ENCODE measurements at regions not wholly inside any gene's neighbourhood (a gene's known extent, or its start where the extent isn't known, plus 50 kb on each side); places are given as distances from the start of the nearest gene placed in this dataset.

DNA sequence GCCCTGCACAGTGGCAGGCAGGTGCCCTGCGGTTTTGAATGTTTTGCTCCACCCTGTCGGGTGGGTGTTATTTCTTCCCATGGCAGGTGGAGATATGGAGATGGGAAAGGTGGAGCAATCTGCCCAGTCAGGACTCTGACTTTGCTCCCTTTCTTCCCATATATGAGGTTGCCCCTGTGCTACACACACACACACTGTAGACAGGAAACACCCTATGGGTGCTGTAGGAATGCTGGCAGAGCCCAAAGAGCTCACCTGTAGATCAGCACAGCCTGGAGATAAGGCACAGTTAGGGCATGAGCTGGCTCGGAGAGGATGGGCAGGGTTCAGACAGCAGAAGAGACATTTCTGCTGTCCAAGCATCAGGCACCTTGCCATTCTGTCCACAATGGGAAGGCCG is 246.0 kb upstream of the AJAP1 start:
- no peak for TF ChIP-seq EZH2 (IDR thresholded peaks at IDR 0.05)
- TF ChIP-seq POLR2AphosphoS5 (IDR thresholded peaks at IDR 0.05; ENCODE audit: borderline replicate concordance, low read depth, low read length): no peak
- TF ChIP-seq FOXP2 (optimal IDR thresholded peaks at IDR 0.05; ENCODE audit: control extremely low read depth, extremely low read length, insufficient read depth): no peak
